Stimulated activated CD4-positive, alpha-beta T cell treated with anti-CD3 and anti-CD28 coated beads, Interleukin-12 subunit alpha, Interleukin-12 subunit beta, amount 100 ng/mL, for 24 hours (primary cell): ENCODE measurements at regions not wholly inside any gene's neighbourhood (a gene's known extent, or its start where the extent isn't known, plus 50 kb on each side); places are given as distances from the start of the nearest gene placed in this dataset.
"Not testable (repeated sequence)": the region's sequence is repeated elsewhere in the genome, so short reads cannot be mapped to it uniquely, and the experiment has no call there.

Source experiments
- DNase-seq, 2 experiments: peaks; one replicate each; pipeline ENCODE4 v3.0.0-alpha.2; 2020; ENCODE audit warnings: low read depth in 2 of 2

GRCh38 chr17:20842012-20842411 is 200.8 kb downstream of the USP22 start:
- DNase-seq: not testable (repeated sequence)

GRCh38 chr17:20843261-20843660 is 199.6 kb downstream of the USP22 start:
- DNase-seq: not testable (repeated sequence)

- DNase-seq: peak in 1 of 2 experiments; percentile 48
Observed at GRCh38 chr17:20843799-20844553, 198.8 kb downstream of the USP22 start.

GRCh38 chr17:20848869-20849443 is 193.9 kb downstream of the USP22 start:
- DNase-seq: not testable (repeated sequence)

- not testable (repeated sequence) for DNase-seq
Observed at GRCh38 chr17:20851591-20852238, 191.1 kb downstream of the USP22 start.

GRCh38 chr17:20852239-20852989 is 190.4 kb downstream of the USP22 start:
- no peak for DNase-seq

GRCh38 chr17:20852990-20853370 is 189.8 kb downstream of the USP22 start:
- no peak for DNase-seq

- not testable (repeated sequence) for DNase-seq
Observed at GRCh38 chr17:20855910-20856470, 186.8 kb downstream of the USP22 start.

GRCh38 chr17:20866444-20867209 is 176.2 kb downstream of the USP22 start:
- not testable (repeated sequence) for DNase-seq

- DNase-seq: not testable (repeated sequence)
Observed at GRCh38 chr17:20867436-20867937, 175.3 kb downstream of the USP22 start.

- DNase-seq: not testable (repeated sequence)
Observed at GRCh38 chr17:20867938-20868661, 174.7 kb downstream of the USP22 start.

- DNase-seq: not testable (repeated sequence)
Observed at GRCh38 chr17:20868662-20869007, 174.2 kb downstream of the USP22 start.

GRCh38 chr17:20873173-20873572 is 169.6 kb downstream of the USP22 start:
- DNase-seq: not testable (repeated sequence)

GRCh38 chr17:20873688-20874328 is 169.0 kb downstream of the USP22 start:
- not testable (repeated sequence) for DNase-seq

- DNase-seq: not testable (repeated sequence)
Observed at GRCh38 chr17:20877384-20877783, 165.4 kb downstream of the USP22 start.

GRCh38 chr17:20890338-20890737 is 152.5 kb downstream of the USP22 start:
- DNase-seq: no peak

- DNase-seq: not testable (repeated sequence)
Observed at GRCh38 chr17:20895426-20895825, 147.4 kb downstream of the USP22 start.

- DNase-seq: peak in 1 of 2 experiments; percentile 27
Observed at GRCh38 chr17:20896153-20896649, 146.6 kb downstream of the USP22 start.

- DNase-seq: not testable (repeated sequence)
Observed at GRCh38 chr17:20898726-20899125, 144.1 kb downstream of the USP22 start.
